ENCODE measurements at regions not wholly inside any gene's neighbourhood (a gene's known extent, or its start where the extent isn't known, plus 50 kb on each side); places are given as distances from the start of the nearest gene placed in this dataset.

- no peaks in the 10 kb centered on the region for H3K27me3 ChIP-seq (ENCODE audit: insufficient read depth, low read length)
- no peak overlapping the region for H3K4me3 ChIP-seq (ENCODE audit: low read length)
Measured at GRCh38 chr10:8288600-8288999, 234.1 kb downstream of the GATA3 start.

DNA sequence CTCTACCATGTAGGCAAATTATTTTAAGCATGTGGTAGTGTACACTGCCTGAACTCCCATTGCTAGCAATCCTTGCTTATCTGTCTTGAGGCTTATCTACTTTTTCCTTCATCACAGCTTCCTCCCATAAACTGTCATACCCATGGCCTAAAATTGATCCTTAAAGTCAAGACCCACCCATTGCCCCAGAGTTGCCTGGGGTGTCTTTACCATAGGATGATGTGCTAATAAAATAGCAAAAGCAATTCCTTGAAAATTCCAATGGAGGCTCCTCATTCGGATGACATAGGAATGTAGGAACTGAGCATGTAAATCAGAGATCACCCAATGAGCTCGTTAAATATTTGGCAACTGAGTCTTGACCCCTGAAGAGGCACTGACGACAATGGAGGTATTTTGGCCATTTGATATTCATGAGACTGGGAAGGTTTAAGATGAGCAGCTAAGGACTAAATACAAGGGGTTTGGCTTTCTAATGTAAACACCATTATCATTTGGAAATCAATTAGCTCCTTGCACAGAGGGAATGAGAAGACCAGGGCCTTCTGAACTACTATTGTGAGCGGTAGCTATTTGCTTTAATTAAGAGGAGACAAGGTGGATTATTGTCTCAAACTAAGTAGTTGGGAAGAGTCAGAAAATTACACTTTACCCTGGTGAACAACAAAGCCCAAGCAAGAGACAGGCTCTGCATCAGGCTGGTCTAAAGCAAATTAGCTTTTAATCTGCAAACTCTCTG, 234.9 kb downstream of the GATA3 start:
- Histone ChIP-seq H3K9ac (ENCODE audit: low read depth, low read length) (no peak overlapping the region), H3K27me3 (ENCODE audit: insufficient read depth, low read length) (no peaks in the 10 kb centered on the region), H3K4me1 (ENCODE audit: insufficient read depth, low read length) (peaks cover 15% of the 10 kb centered on the region; the same call in 1 of the 2 replicates), H3K4me3 (ENCODE audit: low read length) (no peak overlapping the region; the same call in 1 of the 2 replicates), H3K9me3 (ENCODE audit: insufficient read depth, low read depth, low read length) (no peaks in the 10 kb centered on the region), H3K27ac (ENCODE audit: low read length) (no peak overlapping the region), H3K36me3 (ENCODE audit: insufficient read depth, low read depth, low read length) (no peaks in the 10 kb centered on the region)

More at GRCh38 chr10:8288600-8288999, 234.1 kb downstream of the GATA3 start:
- no peaks in the 10 kb centered on the region for H3K9me3 ChIP-seq (ENCODE audit: insufficient read depth, low read depth, low read length)
- peaks cover 15% of the 10 kb centered on the region; the same call in 1 of the 2 replicates for H3K4me1 ChIP-seq (ENCODE audit: insufficient read depth, low read length)
- no peak overlapping the region for H3K9ac ChIP-seq (ENCODE audit: low read depth, low read length)
- no peaks in the 10 kb centered on the region for H3K36me3 ChIP-seq (ENCODE audit: insufficient read depth, low read depth, low read length)
- no peak overlapping the region for H3K27ac ChIP-seq (ENCODE audit: low read length)

- no peak overlapping the region for H3K9ac ChIP-seq (ENCODE audit: low read depth, low read length)
- no peak overlapping the region for H3K4me3 ChIP-seq (ENCODE audit: low read length)
- H3K27me3 ChIP-seq (ENCODE audit: insufficient read depth, low read length) = peaks cover 17% of the 10 kb centered on the region
- H3K4me1 ChIP-seq (ENCODE audit: insufficient read depth, low read length) = peaks cover 10% of the 10 kb centered on the region; the same call in 1 of the 2 replicates
- H3K9me3 ChIP-seq (ENCODE audit: insufficient read depth, low read depth, low read length) = no peaks in the 10 kb centered on the region
- no peaks in the 10 kb centered on the region for H3K36me3 ChIP-seq (ENCODE audit: insufficient read depth, low read depth, low read length)
- no peak overlapping the region for H3K27ac ChIP-seq (ENCODE audit: low read length)
Measured at GRCh38 chr10:8294779-8295178, 240.3 kb downstream of the GATA3 start.

DNA sequence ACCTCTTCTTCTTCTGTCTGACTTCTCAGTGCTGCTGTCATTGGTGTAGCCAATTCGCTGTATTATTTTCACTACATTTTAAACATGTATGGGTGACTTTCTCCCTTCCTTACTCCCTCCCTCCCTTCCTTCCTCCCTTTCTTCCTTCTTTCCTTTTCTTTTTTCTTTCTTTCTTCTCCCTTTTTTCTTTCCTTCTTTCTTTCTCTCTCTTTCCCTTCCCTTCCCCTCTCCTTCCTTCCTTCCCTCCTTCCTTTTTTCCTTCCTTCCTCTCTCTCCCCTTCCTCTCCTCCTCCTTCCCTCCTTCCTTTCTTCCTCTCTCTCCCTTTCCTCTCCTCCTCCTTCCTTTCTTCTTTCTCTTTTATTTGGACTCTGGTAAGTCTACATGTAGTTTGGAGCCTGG, 240.8 kb downstream of the GATA3 start:
- no peak overlapping the region for H3K4me3 ChIP-seq (ENCODE audit: low read length)
- H3K36me3 ChIP-seq (ENCODE audit: insufficient read depth, low read depth, low read length) = no peaks in the 10 kb centered on the region
- H3K9ac ChIP-seq (ENCODE audit: low read depth, low read length) = no peak overlapping the region
- H3K27ac ChIP-seq (ENCODE audit: low read length) = no peak overlapping the region
- peaks cover 5% of the 10 kb centered on the region; the same call in 1 of the 2 replicates for H3K4me1 ChIP-seq (ENCODE audit: insufficient read depth, low read length)
- H3K27me3 ChIP-seq (ENCODE audit: insufficient read depth, low read length) = peaks cover 17% of the 10 kb centered on the region
- no peaks in the 10 kb centered on the region for H3K9me3 ChIP-seq (ENCODE audit: insufficient read depth, low read depth, low read length)

DNA sequence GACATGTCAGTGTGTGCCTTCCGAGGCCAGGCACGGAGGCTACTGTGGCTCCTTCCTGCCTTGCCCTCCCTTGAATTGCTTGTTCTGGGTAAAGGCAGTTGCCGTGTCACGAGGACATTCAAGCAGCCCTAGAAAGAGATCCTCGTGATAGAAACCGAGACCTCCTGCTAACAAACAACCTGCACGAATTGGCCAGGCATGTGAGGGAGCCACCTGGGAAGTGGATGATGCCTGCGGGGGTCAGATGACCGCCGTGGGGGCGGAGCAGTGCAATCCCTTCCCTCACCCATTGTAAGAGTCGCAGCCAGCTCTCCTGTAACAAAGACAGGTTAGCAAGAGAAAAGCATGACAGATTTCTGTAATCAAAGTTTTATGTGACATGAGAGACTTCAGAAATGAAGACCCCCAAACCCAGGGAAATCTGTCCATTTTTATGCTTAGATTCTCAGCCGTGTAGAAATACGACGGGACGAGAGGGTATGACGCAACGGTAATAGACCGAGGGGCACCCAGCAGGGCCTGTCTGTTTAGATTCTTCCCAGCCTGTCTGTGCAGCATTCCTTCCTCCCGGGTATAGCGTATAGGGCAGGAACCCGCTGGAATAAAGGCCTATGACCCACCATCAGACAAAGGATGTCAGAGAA, 241.7 kb downstream of the GATA3 start:
- peak overlapping the region; percentile 64 for H3K4me3 ChIP-seq (ENCODE audit: low read length)
- no peaks in the 10 kb centered on the region for H3K36me3 ChIP-seq (ENCODE audit: insufficient read depth, low read depth, low read length)
- no peaks in the 10 kb centered on the region for H3K9me3 ChIP-seq (ENCODE audit: insufficient read depth, low read depth, low read length)
- peak overlapping the region; percentile 21; the same call in 1 of the 2 replicates for H3K9ac ChIP-seq (ENCODE audit: low read depth, low read length)
- H3K27ac ChIP-seq (ENCODE audit: low read length) = no peak overlapping the region
- 0 out of 2 replicates have a peak, but pooled peaks cover 3% of the 10 kb centered on the region for H3K4me1 ChIP-seq (ENCODE audit: insufficient read depth, low read length)
- H3K27me3 ChIP-seq (ENCODE audit: insufficient read depth, low read length) = peaks cover 17% of the 10 kb centered on the region

DNA sequence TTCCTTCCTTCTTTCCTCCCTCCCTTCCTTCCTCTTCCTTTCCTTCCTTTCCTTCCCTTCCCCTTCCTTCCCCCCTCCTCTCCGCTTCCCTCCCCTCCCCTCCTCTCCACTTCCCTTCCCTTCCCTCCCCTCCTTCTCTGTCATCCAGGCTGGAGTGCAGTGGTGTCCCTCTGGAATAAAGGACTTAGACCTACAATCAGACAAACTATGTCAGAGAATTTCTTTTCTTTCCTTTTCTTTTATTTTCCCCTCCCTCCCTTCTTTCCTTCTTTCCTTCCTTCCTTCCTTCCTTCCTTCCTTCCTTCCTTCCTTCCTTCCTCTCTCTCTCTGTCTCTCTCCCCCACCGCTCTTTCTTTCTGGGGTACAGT, 242.2 kb downstream of the GATA3 start:
- H3K36me3 ChIP-seq (ENCODE audit: insufficient read depth, low read depth, low read length) = no peaks in the 10 kb centered on the region
- peak overlapping the region; percentile 21; the same call in 1 of the 2 replicates for H3K9ac ChIP-seq (ENCODE audit: low read depth, low read length)
- no peaks in the 10 kb centered on the region for H3K9me3 ChIP-seq (ENCODE audit: insufficient read depth, low read depth, low read length)
- peaks cover 17% of the 10 kb centered on the region for H3K27me3 ChIP-seq (ENCODE audit: insufficient read depth, low read length)
- 0 out of 2 replicates have a peak, but pooled peaks cover 3% of the 10 kb centered on the region for H3K4me1 ChIP-seq (ENCODE audit: insufficient read depth, low read length)
- peak overlapping the region; percentile 64 for H3K4me3 ChIP-seq (ENCODE audit: low read length)
- H3K27ac ChIP-seq (ENCODE audit: low read length) = no peak overlapping the region

GRCh38 chr10:8297107-8297506, 242.6 kb downstream of the GATA3 start:
- Histone ChIP-seq H3K9me3 (ENCODE audit: insufficient read depth, low read depth, low read length) (no peaks in the 10 kb centered on the region), H3K27ac (ENCODE audit: low read length) (no peak overlapping the region), H3K9ac (ENCODE audit: low read depth, low read length) (no peak overlapping the region), H3K36me3 (ENCODE audit: insufficient read depth, low read depth, low read length) (no peaks in the 10 kb centered on the region), H3K4me3 (ENCODE audit: low read length) (no peak overlapping the region), H3K27me3 (ENCODE audit: insufficient read depth, low read length) (peaks cover 17% of the 10 kb centered on the region), H3K4me1 (ENCODE audit: insufficient read depth, low read length) (0 out of 2 replicates have a peak, but pooled peaks cover 3% of the 10 kb centered on the region)

- no peak overlapping the region for H3K9ac ChIP-seq (ENCODE audit: low read depth, low read length)
- no peak overlapping the region for H3K27ac ChIP-seq (ENCODE audit: low read length)
- H3K4me1 ChIP-seq (ENCODE audit: insufficient read depth, low read length) = peaks cover 5% of the 10 kb centered on the region; the same call in 1 of the 2 replicates
- no peaks in the 10 kb centered on the region for H3K9me3 ChIP-seq (ENCODE audit: insufficient read depth, low read depth, low read length)
- H3K4me3 ChIP-seq (ENCODE audit: low read length) = no peak overlapping the region
- H3K36me3 ChIP-seq (ENCODE audit: insufficient read depth, low read depth, low read length) = no peaks in the 10 kb centered on the region
- peaks cover 17% of the 10 kb centered on the region for H3K27me3 ChIP-seq (ENCODE audit: insufficient read depth, low read length)
Measured at GRCh38 chr10:8297959-8298358, 243.5 kb downstream of the GATA3 start.

DNA sequence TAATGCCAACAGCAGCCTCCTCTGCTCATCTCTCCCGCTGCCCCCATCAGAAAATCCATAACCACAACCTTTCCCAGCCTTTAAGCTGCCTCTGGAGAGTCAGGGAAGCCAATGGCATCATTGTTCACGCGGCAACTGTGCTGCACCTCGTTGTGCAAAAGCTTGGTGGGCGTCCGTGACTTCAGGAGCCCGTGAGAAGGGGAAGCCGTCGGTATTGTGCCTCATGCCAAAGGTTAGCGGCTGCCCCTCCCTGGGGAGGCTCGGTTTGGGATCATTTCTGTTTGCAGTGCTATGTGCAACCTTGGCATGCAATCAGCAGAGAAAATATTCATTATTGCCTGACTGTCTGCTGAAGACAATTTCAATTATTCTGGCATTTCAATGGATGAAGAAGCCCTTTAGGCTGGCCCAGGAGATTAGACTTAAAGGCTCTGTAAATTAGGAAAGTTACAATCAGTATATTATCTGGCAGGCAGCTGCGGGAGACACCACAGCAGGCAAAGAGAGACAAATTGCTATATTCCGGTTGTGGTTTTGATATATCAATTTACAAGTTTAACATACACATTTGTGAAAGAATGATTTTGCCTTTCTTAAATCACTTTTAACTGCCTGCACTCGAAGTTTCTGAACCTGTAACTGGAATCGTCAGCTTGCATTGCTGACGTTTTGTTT, 244.5 kb downstream of the GATA3 start:
- Histone ChIP-seq H3K4me1 (ENCODE audit: insufficient read depth, low read length) (peaks cover 6% of the 10 kb centered on the region; the same call in 1 of the 2 replicates), H3K4me3 (ENCODE audit: low read length) (no peak overlapping the region), H3K9me3 (ENCODE audit: insufficient read depth, low read depth, low read length) (no peaks in the 10 kb centered on the region), H3K36me3 (ENCODE audit: insufficient read depth, low read depth, low read length) (no peaks in the 10 kb centered on the region), H3K9ac (ENCODE audit: low read depth, low read length) (no peak overlapping the region), H3K27ac (ENCODE audit: low read length) (no peak overlapping the region), H3K27me3 (ENCODE audit: insufficient read depth, low read length) (peaks cover 17% of the 10 kb centered on the region)

DNA sequence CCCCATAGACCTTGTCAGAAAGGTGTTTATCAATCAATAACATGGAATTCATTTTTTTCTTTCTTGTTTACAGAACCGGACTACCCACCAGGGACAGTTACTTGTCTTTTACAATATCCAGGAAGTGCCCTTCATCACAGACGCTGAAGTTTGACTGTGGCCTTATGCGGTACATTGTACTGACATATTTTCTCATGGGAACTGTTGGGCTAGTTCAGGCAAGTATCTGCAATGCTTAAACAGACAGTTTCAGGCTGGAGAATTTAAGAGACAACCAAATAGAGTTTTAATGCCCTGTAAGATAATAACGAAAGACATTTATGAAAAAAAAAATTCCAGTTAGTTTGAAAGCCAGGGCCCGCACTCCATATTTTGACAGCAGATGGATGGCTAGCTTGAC, 246.4 kb downstream of the GATA3 start:
- H3K4me1 ChIP-seq (ENCODE audit: insufficient read depth, low read length) = peaks cover 6% of the 10 kb centered on the region; the same call in 1 of the 2 replicates
- H3K4me3 ChIP-seq (ENCODE audit: low read length) = no peak overlapping the region
- H3K9me3 ChIP-seq (ENCODE audit: insufficient read depth, low read depth, low read length) = no peaks in the 10 kb centered on the region
- H3K27ac ChIP-seq (ENCODE audit: low read length) = no peak overlapping the region
- H3K9ac ChIP-seq (ENCODE audit: low read depth, low read length) = no peak overlapping the region
- H3K27me3 ChIP-seq (ENCODE audit: insufficient read depth, low read length) = peaks cover 11% of the 10 kb centered on the region
- no peaks in the 10 kb centered on the region for H3K36me3 ChIP-seq (ENCODE audit: insufficient read depth, low read depth, low read length)

DNA sequence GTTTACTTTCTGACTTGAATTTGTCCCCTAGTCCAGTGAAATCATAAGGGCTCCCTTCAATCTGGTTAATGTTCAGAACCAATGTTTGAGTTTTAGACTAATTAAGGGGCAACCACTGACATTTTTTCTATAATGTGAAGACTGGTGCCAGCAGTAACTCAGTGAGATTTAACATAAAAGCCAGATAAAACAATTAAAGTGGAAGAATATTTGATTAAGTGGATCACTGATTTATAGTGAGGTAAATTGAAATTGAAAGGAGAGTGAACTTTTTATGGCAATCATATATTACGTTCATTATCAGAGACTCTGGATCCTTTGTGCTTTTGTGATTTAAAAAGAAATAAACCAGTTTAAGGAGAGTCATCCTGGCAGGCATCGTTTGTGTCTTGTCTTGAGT, 246.8 kb downstream of the GATA3 start:
- H3K27me3 ChIP-seq (ENCODE audit: insufficient read depth, low read length) = peaks cover 8% of the 10 kb centered on the region; the same call in 1 of the 2 replicates
- H3K4me3 ChIP-seq (ENCODE audit: low read length) = no peak overlapping the region
- no peak overlapping the region for H3K27ac ChIP-seq (ENCODE audit: low read length)
- H3K36me3 ChIP-seq (ENCODE audit: insufficient read depth, low read depth, low read length) = no peaks in the 10 kb centered on the region
- H3K4me1 ChIP-seq (ENCODE audit: insufficient read depth, low read length) = peaks cover 7% of the 10 kb centered on the region
- no peaks in the 10 kb centered on the region for H3K9me3 ChIP-seq (ENCODE audit: insufficient read depth, low read depth, low read length)
- H3K9ac ChIP-seq (ENCODE audit: low read depth, low read length) = no peak overlapping the region
